NB4 (cell line): ENCODE measurements at regions not wholly inside any gene's neighbourhood (a gene's known extent, or its start where the extent isn't known, plus 50 kb on each side); places are given as distances from the start of the nearest gene placed in this dataset.

ENCODE experiments used
- DNase-seq: peaks from one replicate; pipeline ENCODE4 v3.0.0; 2010; ENCODE audit warnings: low read depth
- H3K4me3 ChIP-seq: one replicate; pipeline ENCODE4 v1.5.1; 2011; ENCODE audit warnings: mild to moderate bottlenecking, low read depth, low read length, moderate library complexity
- MYC ChIP-seq: IDR thresholded peaks from 2 replicates; pipeline ENCODE4 v1.6.1; 2011; ENCODE audit warnings: low read depth, low read length
- POLR2A ChIP-seq: IDR thresholded peaks from 2 replicates; pipeline ENCODE4 v1.6.1; 2011; ENCODE audit warnings: mild to moderate bottlenecking; ENCODE audit not compliant: insufficient read length; ENCODE audit errors: extremely low read depth
- TF ChIP-seq, protein P1 (sequence below): IDR thresholded peaks from one replicate; pipeline ENCODE4 v1.5.1; 2012; ENCODE audit warnings: low read depth, low read length
- TF ChIP-seq, protein P2 (sequence below): IDR thresholded peaks from 2 replicates; pipeline ENCODE4 v1.6.1; 2011; ENCODE audit warnings: low read depth, low read length

DNA sequence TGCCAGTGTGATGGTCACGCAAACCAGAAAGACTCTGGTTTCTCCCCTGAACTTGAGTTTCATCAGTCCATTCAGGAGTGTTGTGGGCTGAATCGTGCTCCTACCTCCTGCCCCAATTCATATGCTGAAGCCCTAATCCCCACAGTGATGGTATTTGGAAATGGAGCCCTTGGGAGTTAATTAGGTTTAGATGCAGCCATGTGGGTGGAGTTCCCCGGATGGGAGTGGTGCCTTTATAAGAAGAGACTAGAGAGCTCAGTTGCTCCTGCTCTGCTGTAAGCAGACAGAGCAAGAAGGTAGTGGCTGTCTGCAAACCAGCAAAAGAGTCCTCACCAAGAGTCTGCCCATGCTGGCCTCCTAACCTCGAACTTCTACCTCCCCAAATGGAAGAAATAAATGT is 160.3 kb upstream of the DYNLRB2 start:
- no peak overlapping the region for H3K4me3 ChIP-seq
- DNase-seq = no peak
- TF ChIP-seq, protein P1, sequence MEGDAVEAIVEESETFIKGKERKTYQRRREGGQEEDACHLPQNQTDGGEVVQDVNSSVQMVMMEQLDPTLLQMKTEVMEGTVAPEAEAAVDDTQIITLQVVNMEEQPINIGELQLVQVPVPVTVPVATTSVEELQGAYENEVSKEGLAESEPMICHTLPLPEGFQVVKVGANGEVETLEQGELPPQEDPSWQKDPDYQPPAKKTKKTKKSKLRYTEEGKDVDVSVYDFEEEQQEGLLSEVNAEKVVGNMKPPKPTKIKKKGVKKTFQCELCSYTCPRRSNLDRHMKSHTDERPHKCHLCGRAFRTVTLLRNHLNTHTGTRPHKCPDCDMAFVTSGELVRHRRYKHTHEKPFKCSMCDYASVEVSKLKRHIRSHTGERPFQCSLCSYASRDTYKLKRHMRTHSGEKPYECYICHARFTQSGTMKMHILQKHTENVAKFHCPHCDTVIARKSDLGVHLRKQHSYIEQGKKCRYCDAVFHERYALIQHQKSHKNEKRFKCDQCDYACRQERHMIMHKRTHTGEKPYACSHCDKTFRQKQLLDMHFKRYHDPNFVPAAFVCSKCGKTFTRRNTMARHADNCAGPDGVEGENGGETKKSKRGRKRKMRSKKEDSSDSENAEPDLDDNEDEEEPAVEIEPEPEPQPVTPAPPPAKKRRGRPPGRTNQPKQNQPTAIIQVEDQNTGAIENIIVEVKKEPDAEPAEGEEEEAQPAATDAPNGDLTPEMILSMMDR = no peak

GRCh38 chr16:80377096-80377956 is 163.5 kb upstream of the DYNLRB2 start:
- H3K4me3 ChIP-seq = no peak overlapping the region
- DNase-seq = no peak
- TF ChIP-seq, protein P1 = no peak
- no peak for TF ChIP-seq POLR2A
- TF ChIP-seq MYC = no peak
- TF ChIP-seq, protein P2, sequence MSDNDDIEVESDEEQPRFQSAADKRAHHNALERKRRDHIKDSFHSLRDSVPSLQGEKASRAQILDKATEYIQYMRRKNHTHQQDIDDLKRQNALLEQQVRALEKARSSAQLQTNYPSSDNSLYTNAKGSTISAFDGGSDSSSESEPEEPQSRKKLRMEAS = no peak

DNA sequence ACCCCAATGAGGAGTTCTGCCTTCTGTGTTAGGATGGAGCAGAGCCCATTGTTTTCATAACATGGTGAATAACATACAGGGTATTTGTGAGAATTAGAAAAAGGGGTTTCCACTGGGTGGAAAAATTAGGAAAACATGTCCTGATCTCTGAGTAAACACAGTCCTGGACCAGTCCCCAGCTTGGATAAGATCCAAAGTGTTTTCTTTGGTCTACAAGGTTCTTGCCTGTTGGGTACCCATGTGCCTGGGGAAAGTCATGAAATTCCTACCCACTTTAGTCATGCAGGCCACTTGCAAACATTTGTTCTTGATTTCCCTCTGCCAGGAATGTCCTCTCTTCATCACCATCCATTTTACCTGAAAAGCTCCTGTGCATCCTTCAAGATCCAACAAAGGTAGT is 164.8 kb upstream of the DYNLRB2 start:
- H3K4me3 ChIP-seq = no peak overlapping the region
- DNase-seq = no peak
- TF ChIP-seq, protein P2 = no peak
- TF ChIP-seq MYC = no peak
- no peak for TF ChIP-seq POLR2A
- TF ChIP-seq, protein P1 = no peak

- no peak for TF ChIP-seq MYC
- TF ChIP-seq, protein P2 = no peak
- TF ChIP-seq, protein P1 = no peak
- DNase-seq = no peak
Measured at GRCh38 chr16:80375513-80375912, 165.3 kb upstream of the DYNLRB2 start.

DNA sequence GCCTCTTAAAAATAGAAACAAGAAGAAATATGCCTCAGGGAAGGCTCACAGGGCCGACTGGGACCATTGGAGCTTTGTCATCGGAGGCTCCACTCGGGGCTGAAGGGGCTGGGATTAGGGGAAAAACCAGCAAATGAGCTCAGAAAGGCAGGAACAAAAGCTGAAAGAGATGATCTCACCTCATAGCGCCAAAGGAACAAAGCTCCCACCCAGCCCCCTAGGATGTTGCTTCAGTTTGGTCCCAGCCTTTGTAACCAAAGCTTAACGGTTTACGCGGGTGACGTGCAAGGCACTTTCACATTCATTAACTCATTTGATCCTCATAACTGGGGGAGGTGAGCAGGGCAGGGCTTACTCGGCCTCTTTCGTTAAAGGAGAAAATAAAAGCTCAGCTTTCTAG is 168.5 kb upstream of the DYNLRB2 start:
- H3K4me3 ChIP-seq = no peak overlapping the region
- no peak for DNase-seq
- TF ChIP-seq, protein P2 = no peak
- no peak for TF ChIP-seq POLR2A
- TF ChIP-seq, protein P1 = no peak
- TF ChIP-seq MYC = no peak

More at GRCh38 chr16:80375513-80375912, 165.3 kb upstream of the DYNLRB2 start:
- no peak overlapping the region for H3K4me3 ChIP-seq
